HG03520 (cell line): ENCODE measurements at regions not wholly inside any gene's neighbourhood (a gene's known extent, or its start where the extent isn't known, plus 50 kb on each side); places are given as distances from the start of the nearest gene placed in this dataset.
"Not testable (repeated sequence)": the region's sequence is repeated elsewhere in the genome, so short reads cannot be mapped to it uniquely, and the experiment has no call there.

Source experiments
- ATAC-seq: cut with Tn5 transposase; IDR thresholded peaks from one replicate; pipeline ENCODE4 v1.9.1; 2021; ENCODE audit warnings: mild to moderate bottlenecking, moderate library complexity; ENCODE audit not compliant: unreplicated experiment

DNA sequence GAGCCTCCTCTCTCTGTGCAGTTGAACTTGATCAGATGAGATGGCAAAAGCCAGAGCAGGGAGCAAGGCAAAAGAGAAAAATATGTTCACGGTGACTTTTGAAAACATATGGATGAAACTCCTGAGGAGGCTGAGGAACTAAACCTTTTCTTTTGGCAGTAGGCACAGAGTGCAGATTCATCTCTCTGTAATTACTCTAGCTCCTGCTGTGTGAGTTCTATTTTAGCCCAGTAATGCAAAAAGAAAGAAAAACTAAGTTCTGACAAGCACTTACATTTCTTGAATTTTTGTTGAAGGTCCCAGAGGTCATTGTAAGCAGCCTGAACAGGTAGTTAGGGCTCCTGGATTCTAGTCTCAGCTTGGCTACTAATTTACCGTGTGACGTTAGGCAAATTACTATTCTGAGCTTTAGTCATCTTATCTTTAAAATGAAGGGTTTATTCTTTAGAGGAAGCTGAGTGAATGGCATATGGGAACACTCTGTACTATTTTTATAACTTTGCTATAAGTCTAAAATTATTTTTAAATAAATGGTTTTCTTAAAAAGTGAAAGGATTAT is 114.7 kb upstream of the NBPF26 start:
- ATAC-seq, result not testable (repeated sequence)

DNA sequence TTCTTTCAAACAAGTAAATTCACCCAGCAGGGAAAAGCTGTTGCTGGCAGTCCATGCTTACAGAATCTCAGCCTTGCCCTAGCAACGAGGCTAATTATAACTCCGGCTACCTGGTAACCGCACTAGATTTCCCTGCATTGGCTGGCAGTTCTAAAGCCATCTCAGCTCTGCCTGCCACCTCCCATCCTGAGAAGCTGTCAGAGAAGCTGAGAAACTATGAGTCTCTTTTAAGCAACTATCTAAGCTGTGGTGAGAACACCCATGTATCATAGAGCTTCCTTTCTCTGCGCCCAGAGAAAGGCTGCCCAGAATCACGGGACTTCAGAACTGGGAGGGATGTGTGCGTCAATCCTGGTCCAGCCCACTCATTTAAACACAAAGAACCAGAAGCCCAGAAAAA is 113.9 kb upstream of the NBPF26 start:
- ATAC-seq, result not testable (repeated sequence)

DNA sequence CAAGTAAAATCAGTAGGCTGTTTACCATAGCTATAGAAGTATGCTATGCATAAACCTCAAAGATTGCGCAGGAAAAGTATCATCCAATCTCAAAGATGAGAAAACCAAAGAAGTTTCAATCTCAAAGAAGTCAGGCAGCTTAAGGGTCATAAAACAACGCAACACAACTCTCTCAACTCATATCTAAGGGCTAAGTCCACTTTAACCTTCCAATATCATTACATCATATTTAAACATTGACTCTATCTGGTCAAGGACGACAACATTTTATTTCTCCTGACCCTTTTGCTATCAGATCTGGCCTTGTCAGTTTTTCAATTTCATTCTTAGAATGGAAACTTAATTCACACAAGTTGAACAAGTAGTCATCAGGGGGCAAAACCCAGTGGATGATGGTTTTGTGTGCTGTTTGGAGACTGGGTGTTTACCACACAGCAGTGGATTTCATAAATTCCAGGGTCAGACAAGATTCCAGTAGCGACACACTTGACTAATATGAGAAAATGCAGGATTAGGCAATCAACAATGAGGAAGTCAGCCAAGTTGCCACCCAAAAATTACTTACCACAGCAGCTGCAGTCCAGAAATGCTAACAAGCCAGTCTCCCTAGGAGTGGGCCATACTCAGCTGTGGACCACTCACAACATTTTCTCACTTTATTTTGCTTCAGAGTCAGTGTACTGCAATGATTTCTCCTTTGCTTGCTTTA is 108.7 kb upstream of the NBPF26 start:
- ATAC-seq, result not testable (repeated sequence)

DNA sequence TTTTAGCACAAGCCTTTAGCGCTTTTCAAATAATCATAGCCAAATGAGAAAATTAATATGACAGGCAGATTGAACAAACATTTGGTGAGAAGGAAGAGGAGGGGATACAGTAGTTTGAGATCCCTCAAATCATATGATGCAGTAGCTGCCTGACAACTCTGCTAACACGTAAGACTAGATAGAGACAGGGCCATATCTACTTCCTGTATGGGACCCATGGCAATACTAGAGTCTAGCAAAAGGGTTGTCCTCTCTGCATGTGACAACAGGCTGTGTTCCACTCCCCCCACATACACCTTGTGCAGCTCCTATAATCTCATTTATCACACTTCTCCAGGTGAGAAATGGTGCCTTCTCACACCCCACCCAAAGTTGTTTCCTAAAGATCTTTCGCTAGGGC is 106.3 kb upstream of the NBPF26 start:
- not testable (repeated sequence) for ATAC-seq

DNA sequence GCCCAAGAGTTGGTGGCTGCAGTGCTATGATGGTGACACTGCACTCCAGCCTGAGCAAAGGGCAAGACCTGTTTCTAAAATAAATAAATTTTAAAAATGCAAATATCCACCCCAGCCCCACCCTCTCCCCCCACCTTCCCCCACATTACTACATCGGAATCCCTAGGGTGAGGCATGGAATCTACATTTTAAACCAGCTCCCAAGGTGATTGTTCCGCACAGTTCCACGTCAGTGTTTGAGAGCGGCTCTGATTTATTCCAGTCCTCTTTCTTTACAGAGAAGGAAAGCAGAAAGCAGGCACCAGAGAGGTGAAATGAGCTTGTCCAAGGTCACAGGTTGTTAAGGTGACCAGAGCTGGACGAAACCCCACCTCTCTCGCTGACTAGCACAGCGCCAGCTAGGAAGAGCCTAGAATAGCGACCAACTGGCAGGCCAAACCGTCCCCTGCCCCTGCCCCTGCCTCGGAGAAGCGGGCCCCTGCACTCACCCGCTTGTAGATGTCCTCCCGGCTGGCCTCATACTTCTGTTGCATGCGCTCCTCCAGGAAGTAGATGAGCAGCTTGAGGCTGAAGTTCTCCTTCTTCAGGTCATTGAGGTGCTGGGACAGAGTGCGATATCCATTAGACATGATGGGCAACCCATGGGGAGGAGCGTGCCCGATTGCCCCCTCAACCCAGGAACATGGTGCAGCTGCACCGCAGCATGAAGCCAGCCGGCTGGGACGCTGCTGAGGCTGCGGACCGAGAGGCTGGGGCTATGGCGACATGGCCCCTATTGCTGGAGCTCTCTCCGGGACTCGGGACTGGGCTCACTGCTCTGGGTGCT is 103.7 kb upstream of the NBPF26 start:
- not testable (repeated sequence) for ATAC-seq

DNA sequence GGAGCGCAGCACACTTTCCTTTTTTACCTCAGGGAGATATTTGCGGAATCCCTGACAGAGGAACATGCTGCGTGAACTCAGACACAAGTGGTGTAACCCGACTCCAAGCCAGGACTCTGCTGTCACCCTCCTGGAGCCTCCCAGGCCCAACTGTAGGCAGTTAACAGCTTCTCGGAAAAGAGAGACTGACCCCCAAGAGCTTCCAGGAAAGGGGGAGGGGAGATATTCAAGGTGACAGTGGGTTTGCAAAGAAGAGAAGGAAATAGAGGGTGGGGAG is 103.1 kb upstream of the NBPF26 start:
- ATAC-seq, result not testable (repeated sequence)

DNA sequence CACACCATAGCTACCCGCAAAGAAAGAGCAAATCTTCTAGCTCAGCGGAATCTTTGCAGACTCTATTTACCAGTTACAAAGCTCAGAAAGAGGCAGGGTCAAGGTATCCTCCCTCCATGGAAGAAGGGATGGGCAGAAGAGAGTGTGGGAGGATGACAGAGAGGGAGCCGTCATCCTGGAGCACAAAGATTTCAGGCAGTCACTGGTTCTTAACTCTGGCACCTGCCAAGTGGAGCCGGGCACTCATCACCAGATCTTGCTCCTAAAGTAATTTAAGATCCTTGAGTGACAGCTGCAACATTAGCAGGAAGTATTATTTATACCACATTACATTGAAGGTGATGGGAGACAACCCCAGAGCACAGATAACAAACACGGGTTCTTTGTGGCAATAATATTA is 102.5 kb upstream of the NBPF26 start:
- not testable (repeated sequence) for ATAC-seq

DNA sequence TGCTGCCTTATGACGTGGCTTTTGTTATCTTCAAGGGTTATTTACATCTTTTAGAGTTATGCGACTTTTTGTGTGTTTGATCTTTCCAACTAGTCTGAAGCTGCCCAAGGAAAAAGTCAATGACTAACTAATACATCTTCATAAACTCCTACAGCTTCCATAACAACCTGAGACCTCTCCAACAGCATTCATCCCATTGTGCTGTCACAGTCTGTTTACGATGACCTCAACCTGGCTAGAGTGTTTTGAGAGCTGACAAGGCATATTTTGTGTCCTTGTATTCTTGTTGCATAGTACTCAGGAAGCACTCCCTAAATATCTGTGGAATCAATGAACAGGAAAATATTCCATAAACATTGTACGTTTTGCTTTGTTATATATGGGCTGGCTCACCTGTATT is 100.2 kb upstream of the NBPF26 start:
- ATAC-seq, result not testable (repeated sequence)

DNA sequence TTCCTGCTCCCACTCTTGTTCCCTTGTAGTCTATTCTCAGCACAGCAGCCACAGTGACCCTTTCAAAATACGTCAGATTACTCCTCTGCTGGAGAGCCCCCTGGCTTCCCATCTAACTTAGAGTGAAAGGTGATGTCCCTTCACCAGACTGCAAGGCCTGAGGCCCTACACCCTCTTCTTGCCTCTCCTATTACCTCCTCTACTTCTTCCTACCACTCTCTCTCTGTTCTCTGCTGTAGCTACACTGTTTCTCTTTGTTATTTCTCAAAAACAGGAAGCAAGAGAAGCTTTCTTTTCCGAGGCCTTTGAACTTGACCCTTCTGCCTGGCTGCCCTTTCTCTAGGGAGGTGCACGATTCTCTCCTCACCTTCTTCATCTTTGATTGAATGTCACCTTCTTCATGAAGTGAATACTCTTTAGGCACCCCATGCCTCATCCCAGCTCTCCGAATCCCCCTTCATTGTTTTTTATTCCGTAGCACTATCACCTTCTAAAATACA is 99.1 kb upstream of the NBPF26 start:
- ATAC-seq, result not testable (repeated sequence)

DNA sequence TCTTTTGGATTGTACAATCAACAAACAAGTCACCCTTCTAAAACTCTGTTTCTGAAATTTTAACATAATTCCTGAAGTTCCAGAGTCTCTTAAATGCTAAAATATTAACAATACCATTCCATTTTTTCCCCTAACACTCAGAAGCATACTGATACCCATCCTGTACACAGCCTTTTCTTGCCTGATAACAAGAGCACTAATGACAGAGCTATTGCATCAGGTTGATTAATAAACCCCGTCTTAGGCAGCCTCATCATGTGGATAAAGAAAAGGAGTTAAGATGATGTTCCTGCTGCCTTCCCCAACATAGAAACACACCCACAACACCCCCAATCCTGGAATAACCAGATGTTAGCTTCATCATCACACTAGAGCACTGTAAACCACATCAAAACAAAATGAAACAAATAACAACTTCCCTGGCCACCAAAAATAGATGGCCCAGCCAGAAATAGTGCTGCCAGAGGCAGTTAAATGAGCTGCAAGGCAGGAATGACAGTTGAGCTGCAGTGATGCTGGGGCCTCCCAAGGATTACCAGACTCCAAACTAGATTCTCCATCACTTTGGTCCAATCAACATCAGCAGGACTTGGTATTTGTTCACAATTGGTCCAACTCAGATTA is 93.8 kb upstream of the NBPF26 start:
- ATAC-seq, result not testable (repeated sequence)

DNA sequence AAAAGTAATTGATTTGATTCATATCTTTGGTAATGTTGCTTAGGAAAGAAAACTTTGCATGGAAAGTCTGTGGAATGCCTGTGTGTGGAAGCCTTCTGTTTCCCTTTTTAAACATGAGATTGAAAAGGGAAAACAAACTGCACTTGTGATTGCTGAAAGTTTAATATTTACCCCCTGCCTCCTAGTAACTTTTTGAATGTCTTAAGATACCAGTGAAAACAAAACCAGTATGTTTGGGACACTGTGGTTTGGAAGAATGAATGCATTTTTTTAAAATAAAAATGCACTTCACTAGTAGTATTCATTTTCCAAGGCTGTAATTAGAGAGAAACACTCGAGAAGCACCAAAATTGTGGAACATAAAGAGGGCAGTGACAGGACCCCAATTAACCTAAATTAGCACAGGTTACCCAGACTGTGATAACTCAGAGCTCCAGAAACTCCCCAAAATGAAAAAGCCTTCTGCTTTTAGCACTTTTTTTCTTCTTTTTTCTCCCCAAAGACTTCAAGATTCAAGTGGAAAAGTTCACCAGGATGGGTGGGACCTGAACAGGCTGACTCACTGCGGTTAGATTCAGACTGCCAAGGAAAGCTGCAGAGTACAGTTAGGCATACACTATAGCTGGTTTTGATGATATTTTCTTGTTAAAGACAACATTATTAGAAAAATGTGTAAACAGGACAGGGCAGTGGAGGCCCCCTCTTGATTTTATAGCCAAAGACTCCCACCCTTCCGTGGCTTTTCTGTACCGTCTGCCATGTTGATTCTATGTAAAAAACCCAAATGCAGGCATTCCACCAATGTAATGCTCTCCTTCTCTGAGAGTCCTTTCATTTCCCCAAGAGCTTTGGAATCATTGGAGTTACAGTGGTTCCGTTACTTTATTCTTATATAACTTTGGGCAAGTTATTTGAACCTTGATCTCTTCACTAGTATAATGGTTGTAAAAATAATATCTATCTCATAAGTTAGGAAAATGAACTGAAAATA is 88.6 kb upstream of the NBPF26 start:
- ATAC-seq, result not testable (repeated sequence)

DNA sequence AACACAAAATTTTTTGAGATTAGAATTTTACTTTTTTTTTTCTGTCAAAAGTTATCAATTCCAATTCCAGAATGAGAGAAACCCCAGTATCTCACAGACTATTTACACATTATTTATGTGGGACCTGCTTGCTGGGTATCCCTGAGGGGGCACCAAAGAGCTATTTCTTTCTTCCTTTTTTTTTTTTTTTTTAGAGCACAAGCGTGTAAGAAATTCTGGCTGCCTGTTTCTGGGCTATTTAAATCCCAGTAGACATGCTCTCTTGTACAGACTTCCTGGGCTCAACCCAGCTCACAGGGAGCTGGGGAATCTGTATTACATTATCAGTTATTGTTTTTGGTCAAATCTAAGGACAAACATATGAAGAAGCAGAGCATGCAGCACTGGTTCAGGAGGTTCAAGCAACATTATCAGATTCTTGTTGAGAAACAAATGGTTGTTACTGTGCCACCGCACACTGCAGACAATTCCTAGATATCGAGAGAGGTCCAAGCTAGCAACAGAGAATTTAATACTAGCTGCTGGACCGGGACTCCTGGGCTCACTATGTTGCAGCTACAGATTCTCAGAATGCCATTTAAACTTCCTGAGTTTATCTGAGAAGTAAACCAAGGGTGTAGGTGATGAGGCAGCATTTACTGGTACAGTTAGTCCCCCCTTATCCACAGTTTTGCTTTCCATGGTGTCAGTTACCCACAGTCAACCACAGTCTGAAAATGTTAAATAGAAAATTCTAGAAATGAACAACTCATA is 83.3 kb upstream of the NBPF26 start:
- ATAC-seq, result not testable (repeated sequence)

DNA sequence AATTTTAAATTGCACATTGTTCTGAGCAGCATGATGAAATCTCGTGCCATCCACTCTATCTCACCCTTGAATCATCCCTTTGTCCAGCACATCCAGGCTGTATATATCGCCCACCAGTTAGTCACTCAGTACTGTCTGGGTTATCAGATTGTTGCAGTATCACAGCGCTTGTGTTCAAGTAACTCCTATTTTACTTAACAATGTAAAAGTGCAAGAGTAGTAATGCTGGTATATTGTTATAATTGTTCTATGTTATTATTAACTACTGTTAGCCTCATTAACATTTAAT is 82.8 kb upstream of the NBPF26 start:
- not testable (repeated sequence) for ATAC-seq

DNA sequence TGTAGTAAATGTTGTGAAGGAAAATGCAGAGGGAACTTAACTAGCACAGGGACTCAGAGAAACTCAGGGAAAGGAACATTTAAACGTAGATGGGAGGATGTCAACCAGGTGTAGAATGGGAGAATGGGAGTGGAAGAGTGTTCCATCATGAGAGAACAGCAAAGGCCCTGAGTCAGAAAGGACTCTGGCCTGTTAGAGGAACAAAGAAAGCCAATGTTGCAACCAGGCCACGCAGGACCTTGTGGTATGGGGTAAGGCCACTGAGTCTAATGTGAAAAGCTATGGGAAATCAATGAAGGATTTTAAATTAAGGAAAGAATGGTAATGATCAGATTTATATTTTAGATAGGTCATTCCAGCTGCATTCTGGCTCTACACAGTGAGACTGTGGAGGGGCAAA is 76.6 kb upstream of the NBPF26 start:
- not testable (repeated sequence) for ATAC-seq

DNA sequence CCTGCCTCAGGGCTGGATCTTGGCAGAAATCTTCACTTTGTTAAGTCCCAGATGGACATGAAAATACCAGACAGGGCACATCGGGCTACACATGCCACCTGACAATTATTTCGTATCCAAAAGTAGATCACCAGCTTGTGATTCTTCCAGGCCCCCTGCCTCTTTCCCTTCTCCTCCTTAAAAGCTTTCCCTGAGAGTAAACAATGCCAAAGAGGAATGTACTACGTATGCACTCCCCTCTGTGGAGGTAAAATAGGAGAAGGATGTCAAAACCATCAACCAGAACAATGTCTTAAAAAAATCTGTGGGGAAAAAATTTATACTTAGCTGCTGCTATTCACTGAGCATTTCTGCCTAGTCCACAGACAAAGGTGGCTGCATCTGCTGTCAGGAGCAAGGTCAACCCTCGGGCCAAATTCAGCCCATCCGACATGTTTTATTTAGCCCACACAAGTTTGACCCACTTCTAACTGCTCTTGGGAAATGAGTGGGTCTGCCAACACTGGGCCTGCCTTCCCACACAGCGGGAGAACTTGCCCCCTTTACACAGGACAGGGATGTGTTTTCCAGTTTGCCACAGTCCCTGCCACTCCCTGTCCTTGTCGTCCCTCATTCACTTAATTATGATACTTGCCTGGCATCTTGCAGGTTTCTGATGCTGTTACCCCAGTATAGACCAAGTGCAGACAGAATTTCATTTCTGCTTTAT is 74.7 kb upstream of the NBPF26 start:
- not testable (repeated sequence) for ATAC-seq

DNA sequence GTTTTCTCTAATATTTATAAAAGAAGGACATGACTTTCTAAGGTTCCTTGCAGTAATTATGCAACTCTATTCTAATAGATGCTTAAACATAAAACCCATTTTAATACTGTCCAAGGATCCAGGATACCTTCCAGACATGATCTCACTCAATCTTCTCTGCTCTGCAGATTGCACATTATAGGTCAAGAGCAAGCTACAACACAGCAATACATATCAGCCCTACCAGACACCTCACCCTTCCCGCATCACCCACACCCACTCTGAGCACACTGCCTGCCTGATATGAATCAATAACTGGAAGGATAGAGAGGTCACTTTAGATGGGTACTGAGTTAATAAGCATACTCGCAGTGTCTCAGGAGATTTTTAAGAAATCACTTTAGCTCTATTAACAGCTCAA is 74.0 kb upstream of the NBPF26 start:
- ATAC-seq, result not testable (repeated sequence)

DNA sequence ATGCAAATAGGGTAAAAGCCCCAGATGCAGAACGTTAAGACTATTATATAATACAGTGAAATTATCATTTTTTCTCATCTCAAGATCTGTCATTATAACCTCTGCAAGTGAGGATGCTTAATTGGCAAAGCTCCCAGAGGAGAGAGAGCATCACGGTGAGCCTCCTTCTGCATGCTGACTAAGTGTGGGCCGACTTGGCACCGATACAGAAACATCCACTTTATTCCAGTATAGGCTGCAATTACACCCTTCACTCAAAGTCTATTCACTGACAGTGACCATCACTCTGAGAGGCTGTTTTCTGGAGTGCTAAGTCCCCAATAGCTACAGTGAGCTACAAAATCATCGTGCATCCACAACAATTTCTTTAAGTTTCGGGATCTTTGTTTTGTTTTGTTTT is 69.6 kb upstream of the NBPF26 start:
- not testable (repeated sequence) for ATAC-seq

DNA sequence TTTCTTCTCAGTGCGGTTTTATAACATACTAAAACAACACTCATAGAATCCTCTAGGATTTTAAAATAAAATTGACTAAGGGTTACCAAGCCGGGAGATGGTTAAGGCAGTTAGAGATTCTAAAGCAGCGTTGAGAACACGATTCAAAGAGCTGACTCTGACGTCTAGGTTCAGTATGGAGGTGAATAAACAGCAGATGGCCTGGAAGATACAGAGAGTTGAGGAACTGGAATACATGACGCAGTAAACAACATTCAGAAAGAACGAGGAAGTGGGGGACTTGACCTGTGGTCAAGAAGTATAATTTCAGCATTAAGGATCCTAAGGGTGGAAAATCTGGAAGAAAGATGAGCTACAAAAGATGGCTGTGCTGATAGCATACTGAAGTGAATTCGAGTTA is 68.4 kb upstream of the NBPF26 start:
- ATAC-seq, result not testable (repeated sequence)

DNA sequence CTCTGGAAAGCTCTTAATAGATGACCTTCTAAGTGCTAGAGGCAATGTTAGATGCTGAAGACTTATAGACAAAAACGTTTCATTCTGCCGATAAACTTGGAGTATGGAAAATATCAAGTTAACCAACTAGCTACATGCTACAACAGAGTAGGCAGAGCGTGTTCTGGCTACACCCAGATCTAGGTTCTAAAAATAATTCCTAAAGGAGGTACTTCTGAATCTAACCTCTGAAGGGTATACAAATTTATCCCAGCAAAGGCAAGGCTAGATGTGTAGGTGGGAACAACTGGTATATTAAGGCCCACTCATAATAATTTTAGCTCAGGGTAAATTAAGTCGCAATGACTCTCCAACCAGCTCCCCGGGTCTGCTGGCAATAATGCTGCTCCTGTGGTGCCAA is 67.6 kb upstream of the NBPF26 start:
- not testable (repeated sequence) for ATAC-seq
